GM15510 (cell line): ENCODE measurements at regions not wholly inside any gene's neighbourhood (a gene's known extent, or its start where the extent isn't known, plus 50 kb on each side); places are given as distances from the start of the nearest gene placed in this dataset.

Source experiments
- POLR2A ChIP-seq: IDR thresholded peaks from 3 replicates; pipeline ENCODE4 v1.6.1; 2011; ENCODE audit warnings: borderline replicate concordance; ENCODE audit not compliant: insufficient read length; ENCODE audit errors: extremely low read depth

- no peak for TF ChIP-seq POLR2A
Observed at GRCh38 chr22:48416396-48417224, 1411.1 kb downstream of the BRD1 start.

DNA sequence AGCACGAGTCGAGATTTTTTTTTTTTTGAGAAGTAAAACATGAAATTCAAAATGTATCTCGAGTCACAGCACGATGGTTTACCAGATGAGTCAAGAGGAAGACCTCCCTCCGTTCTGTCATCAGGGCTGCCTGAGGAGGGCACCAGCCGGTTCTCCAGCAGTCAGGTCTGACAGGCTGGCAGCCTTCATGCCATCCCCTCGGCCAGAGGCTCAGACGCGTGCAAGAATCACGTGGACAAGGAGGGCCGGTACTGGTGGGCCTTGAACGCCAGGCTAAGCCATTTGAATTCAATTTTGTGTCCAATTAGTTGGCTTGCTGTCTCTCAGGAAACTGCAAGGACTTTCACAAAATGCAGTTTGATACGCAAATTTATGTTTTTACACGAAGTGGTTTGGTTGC, 1412.2 kb downstream of the BRD1 start:
- TF ChIP-seq POLR2A = no peak

- TF ChIP-seq POLR2A = no peak
Observed at GRCh38 chr22:48414651-48415050, 1413.0 kb downstream of the BRD1 start.

- no peak for TF ChIP-seq POLR2A
Observed at GRCh38 chr22:48410536-48410935, 1417.1 kb downstream of the BRD1 start.

DNA sequence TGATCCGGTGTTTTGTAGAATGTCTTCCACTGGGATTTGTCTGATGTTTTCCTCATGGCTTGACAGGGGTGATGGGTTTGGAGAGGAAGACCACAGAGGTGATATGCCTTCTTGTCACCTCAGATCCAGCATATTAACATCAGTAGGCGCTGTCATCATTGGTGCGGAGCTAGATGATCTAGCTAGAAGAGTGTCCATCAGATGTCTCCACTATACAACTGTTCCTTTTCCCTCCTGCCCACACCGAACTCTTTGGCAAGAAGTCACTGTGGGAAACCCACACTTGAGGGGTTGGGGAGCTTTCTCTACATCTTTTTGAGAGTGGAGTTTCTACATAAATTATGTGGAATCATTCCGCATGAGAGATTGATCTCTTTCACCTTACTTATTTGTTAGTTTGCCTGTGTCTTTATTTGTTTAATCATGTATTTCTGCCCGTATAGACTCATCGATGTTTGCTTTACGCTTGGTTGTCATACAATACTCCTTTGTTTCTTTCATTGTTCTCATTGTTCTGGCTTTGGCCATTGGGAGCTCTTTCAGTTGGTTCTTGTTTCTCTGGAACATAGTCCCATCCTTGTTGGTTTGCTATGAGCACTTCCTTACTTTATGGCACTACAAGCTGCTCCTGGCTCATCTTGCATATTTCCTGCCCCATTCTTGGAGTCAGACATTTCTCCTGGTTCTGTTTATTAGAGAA, 1420.3 kb downstream of the BRD1 start:
- no peak for TF ChIP-seq POLR2A

GRCh38 chr22:48406161-48406560, 1421.5 kb downstream of the BRD1 start:
- TF ChIP-seq POLR2A = no peak

DNA sequence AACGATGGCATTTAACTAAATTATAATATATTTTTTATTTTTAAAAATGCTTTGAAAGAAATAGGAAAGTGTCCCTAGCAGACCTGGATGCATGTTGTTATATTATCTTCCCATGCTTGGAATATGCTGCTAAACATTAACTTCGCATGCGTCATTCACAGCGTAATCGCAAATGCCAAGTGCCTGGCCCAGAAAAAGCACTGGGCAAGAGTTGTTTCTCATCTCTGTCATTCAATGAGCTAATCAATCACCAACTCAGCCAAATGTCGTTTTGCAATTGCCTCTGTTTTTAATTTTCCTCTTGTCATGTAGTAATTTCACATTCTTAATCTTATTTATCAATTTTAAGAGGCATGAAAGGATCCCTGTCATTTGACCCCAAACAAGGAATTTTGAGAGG, 1421.9 kb downstream of the BRD1 start:
- TF ChIP-seq POLR2A = no peak

DNA sequence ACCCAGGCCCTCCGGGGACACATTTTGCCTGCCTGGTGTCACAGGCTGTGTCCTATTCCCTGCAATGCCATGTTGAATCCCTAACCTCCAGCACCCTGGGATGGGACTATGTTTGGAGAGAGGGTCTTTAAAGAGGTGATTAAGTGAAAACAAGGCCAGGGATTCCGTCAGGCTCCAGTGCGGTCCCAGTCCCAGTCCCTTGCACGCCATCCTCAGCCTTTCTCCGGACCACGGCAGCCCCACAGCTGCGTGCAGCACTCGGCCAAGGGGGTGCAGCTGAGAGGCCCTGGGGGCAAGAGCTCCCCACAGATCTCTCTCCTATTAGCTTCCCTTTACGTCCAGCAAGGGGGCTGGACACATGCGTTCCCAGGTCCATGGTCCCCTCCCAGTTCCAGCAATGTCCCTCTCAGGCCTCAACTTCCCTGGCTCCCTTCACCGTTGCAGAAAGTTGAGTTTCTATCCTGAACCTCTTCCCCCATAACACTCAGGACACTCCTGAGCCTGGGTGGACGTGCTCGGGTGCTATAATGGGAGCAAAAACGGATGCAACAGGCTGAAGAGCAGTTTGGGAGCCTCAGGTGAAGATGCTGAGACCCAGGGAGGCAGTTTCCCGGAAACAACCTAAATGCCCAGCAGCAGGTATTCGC, 1422.7 kb downstream of the BRD1 start:
- TF ChIP-seq POLR2A = no peak

GRCh38 chr22:48403521-48404403, 1423.9 kb downstream of the BRD1 start:
- TF ChIP-seq POLR2A = no peak

GRCh38 chr22:48402591-48403031, 1425.1 kb downstream of the BRD1 start:
- TF ChIP-seq POLR2A = no peak

DNA sequence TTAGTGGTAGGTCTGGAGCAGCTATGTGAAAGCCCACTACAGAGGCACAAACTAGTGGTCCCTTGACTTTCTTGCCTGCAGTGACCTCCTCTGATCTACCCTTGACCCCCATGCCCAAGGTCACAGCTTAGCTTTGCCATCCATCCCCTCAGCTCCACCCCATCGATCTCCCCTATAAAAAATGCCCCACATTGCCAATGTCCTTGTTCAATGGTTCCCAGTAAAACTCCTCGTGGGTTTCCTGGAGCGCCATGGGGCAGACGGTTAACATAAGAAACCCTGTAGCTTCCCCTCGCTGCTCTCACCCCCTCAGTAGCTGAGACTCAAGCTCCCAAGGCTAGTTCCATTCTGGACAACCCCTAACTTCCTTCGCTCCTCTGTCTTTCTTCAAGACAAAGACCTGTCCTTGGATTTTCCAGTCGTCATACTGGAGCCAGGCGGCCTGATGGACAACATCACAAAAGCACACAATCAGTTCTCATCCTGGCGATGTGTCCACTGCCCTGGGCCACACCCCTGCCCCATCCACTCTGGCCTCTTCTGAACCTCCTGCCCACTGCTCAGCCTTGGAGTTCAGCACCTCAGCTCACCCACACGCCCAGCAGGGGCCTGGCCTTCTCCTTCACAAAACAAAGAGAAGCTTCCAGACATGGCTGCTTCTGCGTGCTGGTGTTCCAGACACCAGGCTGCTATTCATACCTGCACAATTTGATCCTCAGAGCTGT, 1429.3 kb downstream of the BRD1 start:
- no peak for TF ChIP-seq POLR2A

DNA sequence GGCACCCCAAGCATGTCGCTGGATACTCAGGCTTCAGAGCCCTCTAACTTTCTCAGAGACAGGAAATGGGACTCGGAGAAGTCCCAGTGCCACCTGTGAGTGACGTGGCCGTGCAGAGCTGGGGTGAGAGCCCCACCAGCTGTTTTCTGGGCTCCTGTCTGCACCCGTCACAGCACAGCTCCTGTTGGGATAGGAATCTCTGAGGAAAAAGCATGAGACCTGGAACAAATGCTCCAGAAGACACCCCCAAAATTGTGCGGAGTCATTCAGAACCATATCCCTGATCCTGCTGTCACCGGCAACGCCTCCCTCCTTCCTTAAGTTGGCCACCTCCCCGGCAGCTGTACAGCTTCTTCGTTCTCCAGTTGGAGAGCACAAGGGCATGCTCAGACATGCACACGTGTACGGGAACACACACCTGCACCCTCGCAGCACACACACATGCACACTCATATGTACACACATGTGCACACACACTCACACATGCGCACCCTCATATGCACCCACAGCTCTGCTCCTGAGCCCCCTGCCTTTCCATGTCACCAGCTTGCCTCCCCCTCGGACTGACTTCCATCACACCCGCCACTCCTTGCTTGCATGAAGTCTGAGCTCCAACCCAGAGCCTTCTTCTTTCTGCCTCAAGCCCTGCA, 1430.0 kb downstream of the BRD1 start:
- TF ChIP-seq POLR2A = no peak

GRCh38 chr22:48396785-48397530, 1430.7 kb downstream of the BRD1 start:
- TF ChIP-seq POLR2A = no peak
